LNCaP clone FGC (cell line): ENCODE measurements at regions not wholly inside any gene's neighbourhood (a gene's known extent, or its start where the extent isn't known, plus 50 kb on each side); places are given as distances from the start of the nearest gene placed in this dataset.
"Not testable (repeated sequence)": the region's sequence is repeated elsewhere in the genome, so short reads cannot be mapped to it uniquely, and the experiment has no call there.

ENCODE experiments used
- DNase-seq: peaks from one replicate; pipeline ENCODE4 v3.0.0-alpha.2; 2011; ENCODE audit warnings: low read depth
- H3K4me3 ChIP-seq: 2 replicates; pipeline ENCODE4 v1.5.1; 2011; ENCODE audit warnings: mild to moderate bottlenecking, low read depth, low read length, control low read depth
- CTCF ChIP-seq: IDR thresholded peaks from 2 replicates; pipeline ENCODE4 v1.5.1; 2012; ENCODE audit warnings: mild to moderate bottlenecking; ENCODE audit not compliant: control insufficient read depth, insufficient read depth; ENCODE audit errors: extremely low read depth

- TF ChIP-seq CTCF = no peak
- H3K4me3 ChIP-seq = no peak overlapping the region
- DNase-seq = no peak
Measured at GRCh38 chr11:134858783-134859480, 446.9 kb upstream of the B3GAT1 start.

GRCh38 chr11:134857035-134857434 lies 445.0 kb upstream of the B3GAT1 start:
- TF ChIP-seq CTCF = no peak
- DNase-seq = no peak

GRCh38 chr11:134856056-134856971 lies 444.3 kb upstream of the B3GAT1 start:
- no peak overlapping the region for H3K4me3 ChIP-seq
- DNase-seq = no peak
- TF ChIP-seq CTCF = no peak

More at GRCh38 chr11:134857035-134857434, 445.0 kb upstream of the B3GAT1 start:
- no peak overlapping the region for H3K4me3 ChIP-seq

- no peak overlapping the region for H3K4me3 ChIP-seq
- no peak for TF ChIP-seq CTCF
- DNase-seq = no peak
Measured at GRCh38 chr11:134853992-134854991, 442.2 kb upstream of the B3GAT1 start.

- not testable (repeated sequence) for H3K4me3 ChIP-seq, DNase-seq
Measured at GRCh38 chr11:134851503-134852224, 439.6 kb upstream of the B3GAT1 start.

- DNase-seq = no peak
- no peak overlapping the region for H3K4me3 ChIP-seq
- TF ChIP-seq CTCF = no peak
Measured at GRCh38 chr11:134850566-134850965, 438.5 kb upstream of the B3GAT1 start.
